Heart right ventricle (tissue), 16 donors: ENCODE measurements at regions not wholly inside any gene's neighbourhood (a gene's known extent, or its start where the extent isn't known, plus 50 kb on each side); places are given as distances from the start of the nearest gene placed in this dataset.

Experiments used
- ATAC-seq, 8 donors: fragments of 200-7000 bp; cut with Tn5 transposase; one replicate each; pipeline ENCODE4 v1.9.1; 2020; ENCODE audit warnings: mild to moderate bottlenecking in 8 of 8, moderate library complexity in 8 of 8, moderate number of reproducible peaks in 1 of 8
- DNase-seq, 2 donors: peaks; one replicate each; pipeline ENCODE4 v3.0.0-alpha.2; 2020
- H3K27ac ChIP-seq, 10 donors: fragments of 200-600 bp; sonication (generic) in 2 of 10; one replicate each; pipeline versions ENCODE4 v1.5.0 to v1.8.0; 2020 to 2022; ENCODE audit warnings: mild to moderate bottlenecking in 3 of 10
- H3K27me3 ChIP-seq, 7 donors: fragments of 200-600 bp; one replicate each; pipeline ENCODE4 v1.8.0; 2021 to 2022; ENCODE audit warnings: mild to moderate bottlenecking in 2 of 7
- H3K36me3 ChIP-seq, 9 donors: fragments of 200-600 bp; sonication (generic) in 1 of 9; one replicate each; pipeline versions ENCODE4 v1.5.0 to v1.8.0; 2020 to 2022; ENCODE audit warnings: mild to moderate bottlenecking in 2 of 9
- H3K4me1 ChIP-seq, 9 donors: fragments of 200-600 bp; sonication (generic) in 1 of 9; one replicate each; pipeline versions ENCODE4 v1.5.0 to v1.8.0; 2020 to 2022; ENCODE audit warnings: mild to moderate bottlenecking in 4 of 9
- H3K4me3 ChIP-seq, 10 donors: fragments of 200-600 bp; sonication (generic) in 2 of 10; one replicate each; pipeline versions ENCODE4 v1.5.0 to v1.8.0; 2020 to 2022; ENCODE audit warnings: mild to moderate bottlenecking in 7 of 10, moderate library complexity in 2 of 10
- H3K9me3 ChIP-seq, 11 donors: fragments of 200-600 bp in 10 of 11; sonication (generic) in 2 of 11; one replicate each; pipeline versions ENCODE4 v1.5.0 to v1.8.0; 2013 to 2022; ENCODE audit warnings: mild to moderate bottlenecking in 2 of 11, control low read depth in 1 of 11, moderate library complexity in 1 of 11
- CTCF ChIP-seq, 9 donors: fragments of 200-600 bp; sonication (generic) in 2 of 9; IDR thresholded peaks; one replicate each; pipeline versions ENCODE4 v1.5.0 to v1.8.0; 2021 to 2022; ENCODE audit warnings: antibody characterized with exemption in 9 of 9, mild to moderate bottlenecking in 5 of 9, moderate library complexity in 1 of 9
- WGBS, 2 donors: extraction: QIAGEN DNeasy Blood & Tissue Kit; methylation state at CpG; one replicate each; pipeline ENCODE4 v1.1.7; 2013; ENCODE audit warnings: inconsistent platforms in 1 of 2; 5-methylcytosine and 5-hydroxymethylcytosine counted together
- intact Hi-C, 10 donors: fragments of 100-400 bp; cut with DNase I; formaldehyde crosslinking; loops; one replicate each; pipeline versions ENCODE4 v1.11.1 to v1.14.2; 2022
- donor health status: Arrhythmogenic right ventricular cardiomyopathy.
- donor health status: ischemic (EF 13 %, LVEDD 7.1; RV severe dilation, severe dysfunction).
- donor health status: healthy with polysubstance abuse.
- donor health status: DM: no; HTN: yes; CAD: no.
- donor health status: DM: no; HTN: no; CAD: no.
- donor health status: ischemic (EF 25% LVEDD 6.9; RV normal size, moderate dysfunction).
- donor health status: ischemic (EF 25% LVEDD 5.7; RV mildly dilated, moderate dysfunction).
- donor health status: healthy.
- donor health status: DM: yes; HTN: yes; CAD: no.
- donor health status: Ischemic cardiomyopathy.
- donor health status: ischemic (EF 35%, LVEDD 5.7; RV mildly dilated, moderate dysfunction).
- donor health status: nonischemic (EF 11% LVEDD 7.7; RV severe dilation, severe dysfunction).
- donor health status: DM: yes; HTN: yes; CAD: no.
- donor health status: PGD.
- donor health status: ischemic (EF 29% LVEDD 5.4; RV normal size, mild dysfunction).
- donor health status: nonischemic (EF 23%, LVEDD 6.1; RV moderate dilation, normal function).

- Histone ChIP-seq H3K27me3 (no peaks in the 10 kb centered on the region), H3K36me3 (no peaks in the 10 kb centered on the region), H3K4me1 (peaks cover 0 to 12% (median 0%) of the 10 kb centered on the region in 9 donors), H3K4me3 (no peak overlapping the region), H3K9me3 (no peaks in the 10 kb centered on the region), H3K27ac (no peak overlapping the region)
- ATAC-seq: peak in 2 of 8 donors; percentile 16 to 20
- intact Hi-C loops: loop anchor here in 1 of 10 donors (1.0 to 5.0 kb wide), 2 partner anchors 38 to 501 kb away; no protein-coding TSS in a partner anchor
- no peak for DNase-seq
- WGBS, 2 donors: 62 to 66% methylated on average over 11 of the region's 11 CpGs
- TF ChIP-seq CTCF (IDR thresholded peaks at IDR 0.05): no peak
These were observed 57.8 kb upstream of the ID2 start for GRCh38 chr2:8623958-8624591.

GRCh38 chr2:8624855-8625398 is 56.9 kb upstream of the ID2 start:
- no peak for TF ChIP-seq CTCF (IDR thresholded peaks at IDR 0.05)
- no peak for DNase-seq
- peaks cover 0 to 12% (median 0%) of the 10 kb centered on the region in 9 donors for H3K4me1 ChIP-seq
- H3K9me3 ChIP-seq: no peaks in the 10 kb centered on the region
- whole genome bisulfite sequencing, 2 donors: 89 to 91% methylated on average over 14 of the region's 14 CpGs
- ATAC-seq: no peak
- intact Hi-C loops: loop anchor here in 1 of 10 donors (5.0 kb wide), 1 partner anchor 37 kb away; no protein-coding TSS in a partner anchor
- H3K27me3 ChIP-seq: no peaks in the 10 kb centered on the region
- no peaks in the 10 kb centered on the region for H3K36me3 ChIP-seq
- no peak overlapping the region for H3K4me3 ChIP-seq
- no peak overlapping the region for H3K27ac ChIP-seq

GRCh38 chr2:8625399-8626300 is 56.2 kb upstream of the ID2 start:
- intact Hi-C loops: no loop called here
- DNase-seq (no peak), ATAC-seq (no peak)
- Histone ChIP-seq H3K27ac (no peak overlapping the region), H3K36me3 (no peaks in the 10 kb centered on the region), H3K4me3 (no peak overlapping the region), H3K9me3 (no peaks in the 10 kb centered on the region), H3K27me3 (no peaks in the 10 kb centered on the region), H3K4me1 (peaks cover 0 to 8% (median 0%) of the 10 kb centered on the region in 9 donors)
- no peak for TF ChIP-seq CTCF (IDR thresholded peaks at IDR 0.05)
- WGBS, 2 donors: 93 to 95% methylated on average over 24 of the region's 24 CpGs

- H3K4me1 ChIP-seq: peaks cover 0 to 3% (median 0%) of the 10 kb centered on the region in 9 donors
- no peak for ATAC-seq
These were observed 55.3 kb upstream of the ID2 start for GRCh38 chr2:8626572-8626971.

More at GRCh38 chr2:8626572-8626971, 55.3 kb upstream of the ID2 start:
- no peak for TF ChIP-seq CTCF (IDR thresholded peaks at IDR 0.05)
- intact Hi-C loops: no loop called here
- DNase-seq: no peak
- 96 to 98% methylated on average over 8 of the region's 8 CpGs for WGBS, 2 donors
- no peak overlapping the region for H3K4me3 ChIP-seq
- no peak overlapping the region for H3K27ac ChIP-seq
- H3K36me3 ChIP-seq: no peaks in the 10 kb centered on the region
- no peaks in the 10 kb centered on the region for H3K27me3 ChIP-seq
- no peaks in the 10 kb centered on the region for H3K9me3 ChIP-seq
